T-helper 2 cell (primary cell): ENCODE measurements at regions not wholly inside any gene's neighbourhood (a gene's known extent, or its start where the extent isn't known, plus 50 kb on each side); places are given as distances from the start of the nearest gene placed in this dataset.

ENCODE experiments used
- DNase-seq, 5 experiments: peaks; one replicate each; pipeline versions ENCODE4 v3.0.0 to v3.0.0-alpha.2; 2012 to 2022

DNA sequence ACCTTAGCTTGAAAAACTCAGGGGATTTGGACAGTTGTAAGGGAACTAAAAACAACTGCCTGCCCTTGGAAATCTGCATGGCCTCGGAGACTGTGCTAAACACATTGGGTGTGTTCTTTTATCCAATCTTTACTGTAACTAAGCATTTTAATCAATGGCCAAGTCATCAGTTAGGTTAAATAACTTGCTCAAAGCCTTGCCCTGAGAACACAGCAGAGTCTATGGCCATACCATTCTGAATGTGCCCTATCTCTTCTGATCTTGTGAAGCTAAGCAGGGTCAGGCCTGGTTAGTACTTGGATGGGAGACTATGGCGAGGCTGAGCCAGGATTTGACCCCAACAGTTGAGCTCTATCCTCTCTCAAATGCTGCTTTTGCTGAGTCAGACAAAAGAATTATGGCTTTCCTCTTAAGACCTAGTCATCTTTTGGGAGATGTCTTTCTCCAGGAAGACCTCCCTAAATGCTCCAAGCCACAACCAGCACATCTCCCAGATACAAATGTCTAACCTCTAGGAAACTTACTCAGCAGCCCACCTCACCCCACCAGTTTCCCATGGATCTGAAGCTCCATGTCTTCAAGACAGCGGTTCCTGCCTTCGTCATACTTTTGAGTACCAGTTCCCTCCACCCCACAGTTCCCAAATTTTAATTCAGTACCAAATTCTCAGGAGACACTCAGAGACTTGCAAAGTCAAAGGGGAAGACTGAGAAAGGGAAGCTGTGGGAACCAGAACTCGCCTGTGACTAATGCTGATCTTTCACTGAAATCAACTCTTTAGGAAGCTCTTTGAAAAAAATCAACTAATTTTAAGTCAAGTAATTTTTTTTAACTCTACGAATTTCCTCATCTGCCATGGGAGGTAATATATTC, 336.1 kb downstream of the MAF start:
- DNase-seq = no peak

DNA sequence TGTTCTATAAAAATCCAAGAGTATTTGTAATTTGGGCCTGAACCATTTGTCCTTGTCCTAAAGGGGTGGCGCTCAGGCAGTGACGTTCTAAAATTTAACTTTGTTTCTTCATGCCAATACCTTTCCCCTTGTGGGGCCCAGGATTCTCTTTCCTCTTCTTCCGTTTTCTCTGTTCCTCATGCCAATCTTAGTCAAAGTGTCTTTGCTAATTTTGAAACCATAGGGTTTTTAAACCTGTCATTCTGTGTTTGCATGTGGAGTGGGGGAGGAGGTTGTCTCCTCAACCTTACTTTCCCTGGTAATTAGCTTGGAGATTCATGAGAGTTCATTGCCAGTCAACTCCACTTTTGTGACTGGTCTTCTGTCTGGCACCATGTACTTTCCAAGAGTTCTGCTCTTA, 337.1 kb downstream of the MAF start:
- DNase-seq = no peak
